HTR-8/SVneo (cell line): ENCODE measurements at regions not wholly inside any gene's neighbourhood (a gene's known extent, or its start where the extent isn't known, plus 50 kb on each side); places are given as distances from the start of the nearest gene placed in this dataset.

Experiments
- DNase-seq: peaks from one replicate; pipeline ENCODE4 v3.0.0; 2011; ENCODE audit warnings: low spot score, mixed read lengths; ENCODE audit not compliant: insufficient read length
- FAIRE-seq: peaks from 2 replicates; lab custom pipeline; 2011; peaks lifted over from hg19 to GRCh38; lab: Jason Lieb, UNC

DNA sequence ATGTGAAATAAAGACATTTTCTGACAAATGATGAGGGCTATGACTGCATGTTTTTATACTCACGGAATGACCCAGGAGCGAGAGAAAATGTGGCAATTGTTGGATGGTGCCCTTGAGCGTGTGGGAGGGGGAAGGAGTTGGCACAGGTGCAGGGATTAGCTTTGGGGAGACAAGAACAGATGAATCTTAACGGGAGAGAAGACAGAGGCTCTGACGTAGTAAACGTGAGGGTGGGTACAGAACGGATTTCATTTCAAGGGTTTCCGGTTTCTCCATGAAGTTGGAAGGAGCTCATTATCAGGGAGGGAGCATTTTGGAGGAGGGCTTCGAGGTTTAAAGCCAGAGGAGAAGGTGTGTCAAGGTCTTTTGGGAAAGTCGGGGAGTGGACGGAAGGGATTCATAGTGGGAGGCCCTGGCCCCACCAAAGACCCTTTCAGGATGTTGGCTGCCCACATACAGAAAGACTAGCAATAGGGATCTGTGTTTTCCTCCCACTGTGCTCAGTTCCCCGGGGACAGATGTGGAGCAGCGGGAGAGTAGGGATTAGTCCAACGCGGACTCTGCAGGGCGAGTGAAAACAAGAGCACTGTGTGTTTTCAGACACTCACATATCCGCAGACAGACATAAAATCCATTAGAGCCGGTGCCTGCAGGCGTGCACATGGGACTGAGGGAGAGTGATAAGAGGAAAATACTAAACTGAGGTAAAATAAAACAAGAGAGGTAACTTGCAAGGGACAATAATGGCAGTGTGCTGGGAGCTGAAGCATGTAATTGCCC is 584.1 kb downstream of the AJAP1 start:
- no peak for FAIRE-seq

DNA sequence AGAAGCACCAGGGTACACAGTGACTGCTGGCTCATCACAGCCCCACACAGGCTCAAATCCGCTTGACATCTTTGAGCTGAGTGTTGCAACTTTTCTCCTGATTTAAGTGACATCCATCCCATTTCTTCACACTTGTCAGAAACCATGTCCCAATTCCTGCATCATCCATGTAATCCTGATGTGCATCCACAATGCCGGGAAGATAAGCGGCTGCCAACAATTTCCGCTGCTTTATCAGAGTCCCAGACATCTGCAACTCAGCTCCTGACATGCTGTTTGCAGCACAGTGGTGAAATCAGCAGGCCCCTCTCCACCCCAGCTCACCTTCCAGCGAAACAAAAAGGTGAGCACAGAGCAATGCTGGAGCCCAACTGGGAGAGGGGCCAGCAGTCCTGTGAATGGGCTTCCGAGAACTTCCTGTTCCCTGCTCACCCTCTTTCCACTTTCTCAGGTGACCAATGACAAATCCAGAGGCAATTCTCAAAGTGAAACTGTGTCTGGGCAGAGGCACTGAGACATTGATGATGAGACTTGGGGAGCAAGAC is 581.0 kb downstream of the AJAP1 start:
- FAIRE-seq (no peak), DNase-seq (no peak)

More for the DNA sequence above, 584.1 kb downstream of the AJAP1 start:
- DNase-seq, result no peak

DNA sequence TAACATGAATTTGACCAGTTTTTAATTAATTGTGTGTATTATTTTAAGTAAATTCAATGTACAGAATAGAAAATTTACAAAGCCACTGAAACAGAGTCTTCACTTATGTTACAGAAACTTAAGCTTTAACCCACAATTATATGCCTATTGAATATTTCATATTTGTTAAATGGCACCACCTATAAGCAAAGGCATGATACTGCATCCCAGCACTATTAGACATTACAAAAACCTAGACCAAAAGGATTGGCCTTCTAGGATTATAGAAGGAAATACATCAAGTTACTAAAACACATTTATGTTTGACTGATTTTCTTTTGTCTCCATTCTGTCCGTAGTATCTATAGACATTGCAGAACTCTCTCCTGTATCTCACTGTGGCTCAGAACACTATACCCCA is 578.1 kb downstream of the AJAP1 start:
- DNase-seq, result no peak
- no peak for FAIRE-seq

DNA sequence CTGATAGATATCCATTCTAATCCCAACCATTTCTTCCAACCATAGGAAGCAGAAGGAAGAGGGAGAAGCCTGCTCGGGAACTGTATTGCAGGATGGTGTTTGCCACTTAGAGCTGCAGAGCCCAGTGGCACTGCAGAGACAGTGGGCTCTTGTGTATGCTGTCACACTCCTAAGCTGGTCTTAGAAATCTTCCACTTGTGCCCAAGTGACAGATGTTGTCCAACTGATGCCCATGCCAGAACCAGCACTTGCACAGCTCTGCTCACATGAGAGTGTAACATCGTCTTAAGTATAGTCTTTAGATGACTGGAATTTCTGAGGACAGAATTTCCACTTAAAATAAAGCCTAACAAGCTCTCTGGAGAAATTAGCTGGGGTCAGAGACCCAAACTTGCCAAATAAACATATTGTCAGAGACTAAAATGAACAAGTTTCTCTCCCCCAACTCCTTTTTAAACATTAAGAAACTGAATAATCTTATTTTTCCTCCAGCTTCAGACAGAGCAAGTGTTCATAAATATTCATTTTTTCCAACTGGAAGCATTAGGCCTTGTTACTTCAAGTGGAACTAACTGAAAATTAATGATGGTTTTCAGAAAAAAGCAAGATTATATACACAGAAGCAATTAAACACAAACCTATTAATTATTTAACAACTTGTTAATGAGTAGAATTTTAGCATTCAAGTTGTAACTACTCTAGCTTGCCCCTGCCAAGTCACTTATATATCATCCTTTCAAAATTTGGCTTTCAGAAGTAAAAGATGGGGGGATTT is 577.3 kb downstream of the AJAP1 start:
- no peak for FAIRE-seq
- no peak for DNase-seq

DNA sequence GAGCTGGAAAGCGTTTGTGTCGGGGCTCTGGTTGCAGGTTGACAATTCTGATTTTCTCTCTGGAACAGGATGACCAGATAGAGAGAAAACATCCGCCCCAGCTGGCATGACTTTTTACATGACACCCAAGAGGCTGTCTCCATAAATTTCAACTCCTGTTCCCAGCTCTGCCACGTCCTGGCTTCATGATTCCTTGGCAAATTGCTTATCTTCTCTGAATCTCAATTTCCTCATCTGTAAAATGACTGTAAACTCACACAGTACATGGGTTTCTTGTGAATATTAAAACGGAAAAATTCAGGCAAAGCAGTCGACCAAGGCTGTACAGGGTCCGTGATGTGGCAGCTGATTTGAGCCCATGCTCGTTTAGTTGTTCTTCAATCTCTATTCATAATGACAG is 572.7 kb downstream of the AJAP1 start:
- no peak for FAIRE-seq
- no peak for DNase-seq

DNA sequence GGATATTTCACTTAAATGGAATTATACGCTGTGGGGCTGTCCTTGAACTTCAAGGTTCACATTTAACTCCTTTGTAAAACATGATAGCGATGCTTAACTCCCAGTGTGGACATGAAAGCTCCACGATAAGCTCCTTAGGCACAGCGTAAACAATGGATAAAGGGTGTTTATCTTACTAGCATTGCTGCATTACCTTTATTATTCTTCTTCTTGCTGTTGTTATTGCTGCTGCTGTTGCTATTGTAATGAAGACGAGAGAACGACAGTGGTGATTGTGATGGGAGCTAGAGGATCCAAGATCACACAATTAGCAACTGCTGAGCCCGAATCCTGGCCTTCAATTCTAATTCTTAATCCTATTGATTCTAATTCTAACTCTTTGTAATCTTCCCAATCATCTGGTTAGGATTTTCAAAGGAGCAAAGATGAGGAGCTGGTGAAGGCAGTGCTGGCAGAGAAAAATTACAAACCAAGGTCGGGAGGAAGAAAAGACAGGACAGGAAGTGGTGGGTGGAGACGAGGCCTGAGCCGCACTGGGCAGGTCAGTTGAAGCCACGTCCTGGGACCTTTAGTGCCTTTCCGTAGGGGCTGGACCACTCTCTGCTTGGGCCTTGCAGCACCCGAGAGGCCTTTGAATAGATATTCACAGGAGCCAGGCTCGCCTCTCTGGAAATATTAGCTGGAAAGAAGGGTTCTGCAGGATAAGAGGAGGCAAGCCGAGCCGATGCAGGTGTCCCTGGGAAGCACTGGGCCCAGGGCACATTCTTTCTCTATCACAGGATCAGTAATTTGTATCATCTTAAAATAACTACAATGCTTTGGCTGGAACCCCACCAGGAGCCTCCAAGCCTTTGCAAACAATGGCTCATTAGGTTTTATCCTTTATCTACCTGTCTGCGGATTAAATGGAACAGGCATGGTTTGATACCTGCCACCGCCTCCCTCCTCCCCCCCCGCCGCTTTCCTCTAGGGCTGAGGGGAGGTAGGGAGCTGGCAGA is 571.6 kb downstream of the AJAP1 start:
- FAIRE-seq (no peak), DNase-seq (no peak)

DNA sequence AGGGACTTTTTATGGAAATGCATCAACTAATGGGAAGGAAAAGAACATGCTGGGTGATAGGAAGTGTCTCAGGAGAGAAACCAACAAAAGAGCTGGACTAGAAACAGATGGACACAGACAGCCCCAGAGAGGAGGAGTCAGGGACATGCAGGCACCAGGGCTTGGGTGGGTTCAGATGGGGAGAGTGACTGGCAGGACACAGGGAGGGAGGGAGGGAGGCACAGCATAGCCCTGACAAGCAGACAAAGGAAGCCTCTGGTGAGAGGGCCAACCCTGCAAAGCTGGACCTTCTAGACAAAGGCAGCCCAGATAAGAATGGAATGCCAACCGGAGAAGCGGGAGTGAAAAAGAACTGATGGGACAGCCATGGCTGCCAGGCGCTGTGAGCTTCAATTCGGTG is 568.8 kb downstream of the AJAP1 start:
- FAIRE-seq (no peak), DNase-seq (no peak)

DNA sequence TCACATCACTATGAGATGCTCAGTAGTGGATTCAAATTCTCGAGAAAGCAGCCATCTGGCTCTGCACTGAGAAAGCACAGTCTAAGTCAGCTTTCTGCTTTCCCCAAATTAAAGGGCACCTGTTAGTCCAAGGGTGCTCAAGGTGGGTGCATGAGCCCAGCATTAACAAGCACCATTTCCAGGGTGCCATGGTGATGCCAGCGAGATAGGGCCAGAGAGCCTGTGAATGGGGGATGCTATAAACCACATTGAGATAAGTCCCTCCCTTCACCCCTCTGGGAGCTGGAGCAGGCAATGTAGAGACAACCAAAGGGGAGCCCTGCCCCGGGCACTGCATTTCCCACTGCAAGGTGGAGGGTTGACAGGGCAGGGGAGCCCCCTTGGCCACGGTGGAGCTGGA is 568.2 kb downstream of the AJAP1 start:
- no peak for FAIRE-seq
- no peak for DNase-seq

DNA sequence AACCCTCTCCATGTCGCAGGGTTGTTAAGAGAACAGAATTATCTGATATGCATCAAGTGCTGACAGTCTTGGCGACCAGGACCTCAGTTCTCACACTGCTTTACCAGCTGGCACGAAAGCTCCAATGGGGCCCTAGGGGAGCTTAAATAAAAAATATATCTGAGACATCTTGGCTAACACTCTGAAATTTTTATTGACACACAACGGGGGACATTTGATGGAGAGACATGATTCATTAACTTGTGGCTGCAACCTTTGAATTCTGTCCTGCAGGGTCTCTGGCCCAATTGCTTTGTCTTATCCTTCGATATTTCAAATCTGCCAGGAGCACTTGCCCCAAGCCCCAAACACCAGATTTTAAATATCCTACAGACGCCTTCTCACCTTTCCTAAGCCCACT is 567.0 kb downstream of the AJAP1 start:
- FAIRE-seq (no peak), DNase-seq (no peak)

DNA sequence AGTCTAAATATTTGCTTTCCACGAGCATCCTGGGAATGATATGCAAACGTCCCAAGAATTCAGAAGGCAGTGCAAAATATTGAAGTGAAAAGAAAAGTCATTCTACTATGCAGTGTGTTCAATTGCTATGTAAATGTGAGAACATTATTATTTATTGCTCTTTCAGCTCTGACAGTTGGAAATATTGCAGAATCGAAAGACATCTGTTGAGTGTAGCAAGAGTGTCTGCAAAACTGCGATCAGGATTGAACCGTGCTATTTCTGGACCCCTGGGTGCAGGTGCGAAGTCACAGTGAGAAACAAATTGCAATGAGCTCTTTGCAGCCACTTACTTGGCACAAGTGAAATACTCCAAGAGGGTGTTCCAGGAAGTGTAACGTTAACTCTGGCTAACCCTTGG is 566.4 kb downstream of the AJAP1 start:
- no peak for DNase-seq
- FAIRE-seq, result no peak

DNA sequence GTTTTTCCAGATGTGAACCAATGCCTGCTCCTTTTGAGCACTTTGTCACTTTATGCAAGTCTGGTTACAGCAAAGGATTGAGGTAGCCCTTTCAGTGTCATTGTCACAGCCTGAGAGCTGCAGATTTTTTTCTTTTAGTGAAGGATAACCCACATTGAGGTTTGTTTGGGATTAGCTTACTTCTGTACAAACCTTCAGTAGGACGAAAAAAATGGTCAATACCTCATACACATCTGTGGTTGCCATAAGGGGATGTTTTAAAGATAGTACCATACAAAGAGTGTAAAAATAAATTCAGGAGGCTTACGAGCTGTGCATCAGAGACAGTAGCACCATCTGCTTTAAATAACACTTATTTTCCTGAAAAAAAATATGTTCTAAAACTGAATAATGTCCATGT is 566.0 kb downstream of the AJAP1 start:
- FAIRE-seq, result no peak
- no peak for DNase-seq

DNA sequence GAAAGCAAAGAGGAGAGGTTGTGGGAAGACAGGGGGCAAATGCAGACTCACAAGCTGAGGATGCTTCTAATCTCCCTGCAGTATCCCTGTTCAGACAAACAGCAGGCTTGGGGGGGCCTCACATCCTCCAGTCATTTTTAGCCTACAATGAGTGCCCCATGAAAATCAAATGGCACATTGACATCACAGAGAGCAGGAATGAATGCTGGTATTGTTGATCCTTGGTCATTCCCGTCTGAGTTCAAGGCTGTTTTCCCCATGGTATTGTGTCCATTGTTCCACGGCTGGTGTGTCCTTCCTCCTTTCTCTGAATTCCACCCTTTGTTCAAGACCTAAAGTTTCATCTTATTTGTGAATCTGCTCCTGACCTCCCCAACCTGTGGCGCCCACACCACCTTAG is 545.6 kb downstream of the AJAP1 start:
- no peak for FAIRE-seq
- DNase-seq, result no peak

DNA sequence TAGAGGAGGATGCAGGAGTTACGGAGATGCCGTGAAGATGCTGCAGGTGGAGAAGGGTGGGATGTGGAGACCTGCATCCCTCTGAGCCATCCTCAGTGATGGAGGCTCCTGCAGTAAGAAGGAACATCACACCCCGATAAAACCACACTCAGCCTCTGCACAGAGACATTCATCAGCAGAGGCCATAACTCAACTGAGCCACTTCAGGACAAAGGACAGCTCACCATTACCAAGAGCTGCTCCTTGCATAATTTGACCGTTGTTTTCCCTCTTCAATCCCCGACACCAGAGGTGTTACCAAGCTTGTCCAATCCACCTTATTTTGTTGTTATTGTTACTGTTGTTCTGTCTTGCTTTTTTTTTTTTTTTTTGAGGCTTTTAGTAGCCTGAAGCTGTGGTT is 543.9 kb downstream of the AJAP1 start:
- FAIRE-seq, result no peak
- no peak for DNase-seq

DNA sequence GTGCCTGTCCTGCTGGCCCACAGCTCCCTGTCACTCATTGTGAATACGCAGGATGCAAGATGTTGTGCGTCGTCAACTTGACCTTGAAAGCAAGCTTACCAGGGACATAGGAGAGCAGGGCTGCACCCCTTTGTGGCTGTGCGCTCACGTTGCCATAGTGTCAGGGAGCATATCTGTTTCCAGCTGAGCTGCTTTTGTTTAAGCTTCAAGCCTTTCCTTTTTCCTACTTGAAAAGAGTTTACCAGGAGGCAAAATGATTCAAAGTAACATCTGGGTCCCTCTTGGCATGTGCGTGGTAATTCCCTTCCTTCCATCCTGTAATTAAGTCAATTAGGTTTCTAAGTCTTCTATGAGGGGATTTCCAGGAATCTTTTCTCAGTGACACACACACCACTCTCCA is 537.1 kb downstream of the AJAP1 start:
- FAIRE-seq (no peak), DNase-seq (no peak)

DNA sequence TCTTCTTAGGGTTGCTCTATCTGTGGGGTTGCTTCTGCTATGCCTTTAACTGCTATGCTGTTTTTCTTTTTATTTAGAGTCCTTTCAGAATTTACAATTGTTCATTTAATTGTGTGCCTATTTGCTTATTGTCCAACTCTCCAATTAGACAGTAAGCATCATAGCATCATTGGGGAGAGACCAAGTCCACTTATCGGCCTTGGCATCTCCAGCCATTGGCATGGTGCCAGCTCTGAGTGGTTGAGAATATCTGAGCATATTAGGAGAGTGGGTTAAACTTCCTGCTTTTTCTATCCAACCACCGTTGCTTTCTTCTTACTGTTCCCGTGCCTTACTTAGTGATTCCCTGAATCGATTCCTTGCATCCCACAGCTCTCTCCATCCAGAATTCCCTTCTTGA is 535.0 kb downstream of the AJAP1 start:
- DNase-seq (no peak), FAIRE-seq (no peak)

DNA sequence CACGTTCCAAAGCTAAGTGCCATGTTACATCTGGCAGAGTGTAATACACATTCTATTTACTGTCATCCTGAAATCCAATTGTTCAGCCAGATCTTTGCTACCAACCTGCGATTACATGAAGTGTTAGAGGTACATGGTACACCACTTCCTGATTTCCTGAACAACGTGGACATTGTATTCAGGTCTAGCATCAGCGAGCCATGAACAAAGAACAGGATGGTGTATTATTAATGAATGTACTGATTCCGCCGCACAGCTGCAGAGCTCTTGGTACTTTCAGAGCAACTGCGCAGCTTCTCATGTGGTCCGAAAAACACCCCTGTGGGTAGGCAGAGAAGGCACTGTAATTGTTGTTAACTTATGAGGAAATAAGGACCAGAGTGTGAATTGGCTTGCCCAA is 511.4 kb downstream of the AJAP1 start:
- FAIRE-seq (no peak), DNase-seq (no peak)

DNA sequence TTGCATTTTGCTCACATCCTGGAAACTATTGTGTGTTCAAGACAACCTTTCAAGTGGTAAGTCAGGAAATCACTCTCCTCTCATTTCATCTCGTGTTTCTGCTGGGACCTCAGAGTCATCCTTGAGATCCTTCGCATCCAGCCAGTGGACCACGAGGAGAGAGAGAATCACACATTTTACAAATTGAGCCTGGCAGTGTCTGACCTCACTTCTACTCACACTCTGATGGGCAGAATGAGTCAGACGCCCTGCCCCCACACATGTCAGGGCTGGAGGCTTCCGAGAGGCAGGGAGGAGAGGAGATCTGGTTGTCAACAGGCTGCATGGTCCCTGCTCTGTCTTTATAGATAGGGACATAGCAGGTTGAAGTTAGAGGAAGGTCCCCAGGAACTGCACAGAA is 509.7 kb downstream of the AJAP1 start:
- FAIRE-seq (no peak), DNase-seq (no peak)

DNA sequence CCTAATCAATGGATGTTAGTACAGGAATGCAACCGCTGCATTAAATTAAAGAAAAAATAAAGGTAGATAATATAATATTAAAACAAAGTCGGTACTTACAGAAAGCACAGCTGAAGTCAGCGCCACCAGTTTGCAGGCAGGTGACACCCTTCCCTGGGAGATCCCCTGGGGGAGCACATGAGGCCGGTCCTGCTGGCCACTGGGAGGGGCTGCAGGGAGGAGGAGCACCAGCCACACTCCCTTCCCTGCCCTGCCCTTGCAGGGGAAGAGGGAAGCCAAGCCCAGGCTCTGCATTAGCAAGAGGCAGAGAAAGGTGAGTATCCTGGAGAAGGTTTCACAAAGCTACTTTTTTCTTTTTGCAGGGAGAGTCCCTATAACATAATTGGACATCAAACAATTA is 507.0 kb downstream of the AJAP1 start:
- FAIRE-seq (no peak), DNase-seq (no peak)

DNA sequence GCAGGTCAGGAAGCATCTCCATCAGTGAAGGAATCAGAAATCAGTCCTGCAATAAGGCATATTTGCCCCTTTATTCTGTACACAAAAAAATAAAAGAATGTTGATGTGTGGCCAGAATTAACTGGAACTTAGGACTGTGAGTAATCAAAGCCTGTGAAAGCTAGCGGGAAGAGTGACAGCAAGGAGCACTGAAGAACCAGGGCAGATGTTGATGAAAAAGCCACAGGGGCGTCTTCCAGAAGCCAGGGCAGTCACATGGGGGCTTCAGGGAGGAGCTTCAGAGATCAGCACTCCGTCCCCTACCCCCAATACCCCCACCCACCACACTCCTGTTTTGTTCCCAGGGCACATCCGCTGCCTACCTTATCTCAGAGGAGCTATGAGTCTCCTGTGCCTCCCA is 502.8 kb downstream of the AJAP1 start:
- FAIRE-seq (no peak), DNase-seq (no peak)

DNA sequence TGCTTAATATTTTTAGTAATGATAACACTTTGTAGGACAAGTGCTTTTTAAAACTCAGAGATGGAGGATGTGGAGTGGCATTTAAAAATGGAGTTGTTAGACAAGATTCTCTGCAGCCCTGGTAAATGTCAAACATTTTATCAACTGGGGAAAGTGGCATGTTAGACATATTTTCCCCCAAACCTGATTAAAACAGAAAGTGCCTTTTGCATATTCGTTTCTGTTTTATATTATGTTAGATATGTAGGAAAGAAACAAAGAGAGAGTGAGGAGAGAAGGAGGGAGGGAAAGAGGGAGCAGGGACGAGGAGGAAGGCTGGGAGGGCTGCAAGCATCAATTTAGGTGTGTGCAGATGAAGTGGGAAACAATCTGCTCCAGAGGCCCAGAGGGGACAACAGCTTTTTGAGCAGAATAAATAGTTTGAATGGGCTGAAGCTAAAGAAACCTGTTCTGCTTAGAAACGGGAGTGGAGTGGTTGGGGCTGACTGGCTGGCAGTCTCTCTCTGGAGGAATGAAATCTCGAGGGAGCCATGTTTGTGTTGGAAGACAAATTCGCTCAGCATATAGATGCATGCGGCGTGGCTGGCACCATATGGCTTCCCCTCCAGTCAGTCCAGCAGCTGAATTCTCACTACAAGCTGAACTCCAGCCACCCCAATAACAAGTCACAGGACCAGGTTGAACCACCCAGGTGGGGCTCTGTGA is 502.2 kb downstream of the AJAP1 start:
- DNase-seq (no peak), FAIRE-seq (no peak)
